HG03139 (cell line): ENCODE measurements at regions not wholly inside any gene's neighbourhood (a gene's known extent, or its start where the extent isn't known, plus 50 kb on each side); places are given as distances from the start of the nearest gene placed in this dataset.
A peak's percentile ranks its signal among the peaks of the same experiment; 100 is the strongest.
"Not testable (repeated sequence)": the region's sequence is repeated elsewhere in the genome, so short reads cannot be mapped to it uniquely, and the experiment has no call there.

ENCODE experiments used
- ATAC-seq: cut with Tn5 transposase; IDR thresholded peaks from one replicate; pipeline ENCODE4 v1.9.1; 2021; ENCODE audit not compliant: unreplicated experiment

DNA sequence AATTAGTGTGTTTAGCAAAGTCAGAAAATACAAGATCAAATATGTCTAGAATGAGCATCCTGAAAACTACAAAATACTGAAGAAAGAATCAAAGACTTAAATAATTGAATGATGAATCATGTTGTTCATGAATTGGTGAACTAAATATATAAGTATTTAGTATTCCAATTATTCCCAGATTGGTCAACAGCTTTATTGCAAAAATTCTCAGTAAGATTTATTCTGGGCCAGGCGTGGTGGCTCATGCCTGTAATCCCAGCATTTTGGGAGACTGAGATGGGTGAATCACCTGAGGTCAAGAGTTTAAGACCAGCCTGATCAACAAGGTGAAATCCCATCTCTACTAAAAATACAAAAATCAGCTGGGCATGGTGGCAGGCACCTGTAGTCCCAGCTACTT, 250.0 kb upstream of the NECTIN3 start:
- no peak for ATAC-seq

- ATAC-seq = no peak
These were observed 248.6 kb upstream of the NECTIN3 start for GRCh38 chr3:110822971-110823370.

- ATAC-seq = no peak
These were observed 224.6 kb upstream of the NECTIN3 start for GRCh38 chr3:110846971-110847370.

DNA sequence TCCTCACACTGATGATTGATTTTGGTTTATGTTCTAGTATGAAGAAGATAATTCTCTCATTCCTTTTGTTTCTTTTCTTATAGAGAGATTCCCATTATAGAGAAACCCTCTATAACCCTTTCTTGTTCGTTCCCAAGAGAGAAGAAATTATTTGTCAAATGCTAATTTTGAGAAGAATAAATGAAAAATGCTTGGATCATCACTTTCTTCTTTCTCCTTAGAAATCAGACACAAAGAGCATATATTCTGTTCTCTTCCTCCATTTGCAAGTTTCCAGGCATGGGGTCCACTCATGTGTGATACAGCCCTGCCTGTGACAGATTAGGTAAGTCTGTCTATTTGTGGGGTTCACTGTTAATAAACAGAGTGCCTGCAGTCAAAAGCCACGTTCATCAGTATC, 222.6 kb upstream of the NECTIN3 start:
- ATAC-seq = no peak

- no peak for ATAC-seq
These were observed 219.9 kb upstream of the NECTIN3 start for GRCh38 chr3:110851736-110852135.

DNA sequence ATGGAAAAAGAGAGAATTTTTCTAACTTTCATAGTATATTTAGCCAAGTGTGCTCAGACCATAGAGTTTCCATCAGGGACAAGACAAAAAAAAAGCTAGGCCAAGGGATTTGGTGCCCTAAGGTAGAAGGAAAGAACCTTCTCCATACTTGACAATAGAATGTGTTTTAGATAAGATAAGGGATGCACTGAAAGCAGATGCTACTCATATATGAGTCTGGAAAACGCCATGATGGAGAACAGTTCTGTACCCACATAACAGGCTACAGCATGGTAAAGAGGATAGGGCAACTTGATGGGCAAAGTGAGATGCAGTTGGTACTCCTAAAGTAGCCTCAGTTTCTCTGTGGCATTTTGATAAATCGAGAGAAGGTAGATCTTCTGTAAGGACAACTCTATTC, 216.4 kb upstream of the NECTIN3 start:
- ATAC-seq = no peak

GRCh38 chr3:110856916-110857315, 214.7 kb upstream of the NECTIN3 start:
- ATAC-seq = no peak

DNA sequence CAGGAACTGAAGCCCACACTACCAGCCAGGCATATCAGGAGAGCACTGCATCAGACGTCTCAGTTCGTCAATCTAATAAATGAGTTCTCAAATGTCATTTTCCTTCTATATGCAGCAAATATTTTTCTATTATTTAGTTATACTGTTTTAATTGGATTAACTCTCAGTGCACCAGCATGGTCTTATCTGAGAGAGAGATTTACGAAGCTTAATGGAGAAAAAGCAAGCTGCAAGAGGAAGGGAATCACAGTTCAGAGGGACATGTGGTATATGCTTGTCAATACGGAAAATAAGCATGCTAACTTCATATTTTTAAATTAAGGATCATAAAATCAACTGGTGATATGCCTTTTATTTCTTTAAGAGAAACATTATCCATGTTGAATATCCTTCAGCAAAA, 213.1 kb upstream of the NECTIN3 start:
- no peak for ATAC-seq

DNA sequence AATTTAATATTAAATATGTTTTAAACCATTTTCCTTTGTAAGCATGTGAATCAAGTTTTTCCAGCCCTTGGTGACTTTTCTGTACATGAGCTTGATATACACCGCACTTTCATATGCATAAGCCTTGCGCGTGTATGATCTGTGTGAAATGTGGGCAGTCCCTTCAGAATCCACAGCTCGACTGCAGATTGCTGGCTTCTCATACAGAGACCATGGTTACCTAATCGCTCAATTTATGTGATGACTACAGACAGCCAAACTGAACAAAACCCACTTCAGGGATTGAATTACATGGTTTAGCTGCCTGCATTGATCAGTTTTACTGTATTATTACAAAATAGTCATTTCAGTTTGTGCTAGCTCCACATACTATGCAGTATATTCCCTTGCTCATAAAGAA, 212.3 kb upstream of the NECTIN3 start:
- no peak for ATAC-seq

GRCh38 chr3:110859993-110860392, 211.6 kb upstream of the NECTIN3 start:
- no peak for ATAC-seq

DNA sequence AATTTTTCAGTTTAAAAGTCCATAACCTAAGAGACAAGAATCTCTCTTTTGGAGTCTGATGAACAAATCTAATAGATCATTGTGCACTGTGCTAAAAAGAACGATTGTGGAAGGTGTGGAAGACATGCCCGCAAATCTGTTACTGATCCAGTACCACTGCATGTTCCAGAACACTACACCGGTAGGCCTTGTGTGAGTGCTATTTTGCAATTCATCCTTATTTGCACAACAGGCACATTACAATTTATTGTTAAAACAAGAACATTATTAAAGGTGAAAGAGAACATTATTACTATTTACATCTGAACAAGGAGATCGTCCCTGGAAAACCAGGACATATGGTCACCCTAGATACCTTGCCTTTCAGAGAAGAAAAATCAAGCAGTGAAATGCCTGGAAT, 205.7 kb upstream of the NECTIN3 start:
- no peak for ATAC-seq

DNA sequence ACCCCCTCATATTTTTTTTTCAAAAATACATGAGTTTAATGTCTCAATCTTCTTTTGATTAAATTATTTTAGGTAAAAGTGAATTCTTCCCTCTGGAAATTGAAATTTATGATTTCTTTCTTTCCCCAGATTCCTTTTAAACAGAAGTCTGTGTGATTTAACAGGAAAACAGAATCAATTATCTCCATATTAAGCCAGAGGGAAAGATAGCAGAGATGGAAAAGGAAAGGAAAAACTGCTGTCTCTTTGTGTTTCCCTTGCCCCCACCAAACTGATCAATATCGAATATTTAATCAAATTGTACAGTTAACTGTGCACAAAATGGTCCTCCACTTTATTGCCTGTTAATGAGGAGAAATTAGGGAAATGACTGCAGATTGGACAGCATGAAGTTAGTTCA, 203.5 kb upstream of the NECTIN3 start:
- ATAC-seq = no peak

- no peak for ATAC-seq
These were observed 201.9 kb upstream of the NECTIN3 start for GRCh38 chr3:110869736-110870135.

GRCh38 chr3:110871869-110872268, 199.7 kb upstream of the NECTIN3 start:
- no peak for ATAC-seq

- ATAC-seq = no peak
These were observed 192.9 kb upstream of the NECTIN3 start for GRCh38 chr3:110878692-110879091.

GRCh38 chr3:110881069-110881468, 190.5 kb upstream of the NECTIN3 start:
- ATAC-seq = peak; percentile 67

GRCh38 chr3:110886222-110886893, 185.3 kb upstream of the NECTIN3 start:
- no peak for ATAC-seq

GRCh38 chr3:110887176-110887575, 184.4 kb upstream of the NECTIN3 start:
- no peak for ATAC-seq

DNA sequence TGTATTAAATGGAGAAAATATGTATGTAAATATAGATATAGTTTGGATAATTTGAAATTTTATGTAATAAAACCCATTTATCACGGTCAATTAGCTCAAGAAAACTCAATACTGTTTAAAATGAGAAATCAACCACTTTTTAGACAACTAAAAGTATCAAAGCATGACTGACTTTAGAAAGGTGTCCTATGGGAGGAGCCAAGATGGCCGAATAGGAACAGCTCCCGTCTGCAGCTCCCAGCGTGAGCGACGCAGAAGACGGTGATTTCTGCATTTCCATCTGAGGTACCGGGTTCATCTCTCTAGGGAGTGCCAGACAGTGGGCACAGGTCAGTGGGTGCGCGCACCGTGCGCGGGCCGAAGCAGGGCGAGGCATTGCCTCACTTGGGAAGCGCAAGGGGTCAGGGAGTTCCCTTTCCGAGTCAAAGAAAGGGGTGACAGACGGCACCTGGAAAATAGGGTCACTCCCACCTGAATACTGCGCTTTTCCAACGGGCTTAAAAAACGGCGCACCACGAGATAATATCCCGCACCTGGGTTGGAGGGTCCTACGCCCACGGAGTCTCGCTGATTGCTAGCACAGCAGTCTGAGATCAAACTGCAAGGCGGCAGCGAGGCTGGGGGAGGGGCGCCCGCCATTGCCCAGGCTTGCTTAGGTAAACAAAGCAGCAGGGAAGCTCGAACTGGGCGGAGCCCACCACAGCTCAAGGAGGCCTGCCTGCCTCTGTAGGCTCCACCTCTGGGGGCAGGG, 182.8 kb upstream of the NECTIN3 start:
- ATAC-seq = not testable (repeated sequence)

- ATAC-seq = not testable (repeated sequence)
These were observed 182.3 kb upstream of the NECTIN3 start for GRCh38 chr3:110889376-110889699.

- ATAC-seq = no peak
These were observed 177.0 kb upstream of the NECTIN3 start for GRCh38 chr3:110894574-110894973.

GRCh38 chr3:110895054-110895453, 176.6 kb upstream of the NECTIN3 start:
- no peak for ATAC-seq

GRCh38 chr3:110897046-110897445, 174.6 kb upstream of the NECTIN3 start:
- ATAC-seq = no peak
